Naive thymus-derived CD4-positive, alpha-beta T cell (primary cell): ENCODE measurements at regions not wholly inside any gene's neighbourhood (a gene's known extent, or its start where the extent isn't known, plus 50 kb on each side); places are given as distances from the start of the nearest gene placed in this dataset.
"Not testable (repeated sequence)": the region's sequence is repeated elsewhere in the genome, so short reads cannot be mapped to it uniquely, and the experiment has no call there.

Experiments
- ATAC-seq: fragments of 150-1000 bp; cut with Tn5 transposase; 2 replicates; pipeline ENCODE4 v1.10.0; 2021; ENCODE audit warnings: mild to moderate bottlenecking, moderate library complexity
- CTCF ChIA-PET: fragments of 350-600 bp; sonication (Branson Sonifier 250); formaldehyde crosslinking; loops from one replicate; lab custom pipeline; 2021; ENCODE audit warnings: antibody characterized with exemption; lab: Charles Lee
- POLR2A ChIA-PET: fragments of 350-600 bp; sonication (Branson Sonifier 250); formaldehyde crosslinking; loops from one replicate; lab custom pipeline; 2021; ENCODE audit warnings: antibody characterized with exemption, inconsistent platforms; lab: Charles Lee
- DNase-seq, 9 donors: peaks; one replicate each; pipeline versions ENCODE4 v3.0.0 to v3.0.0-alpha.2; 2020 to 2022; ENCODE audit warnings: mixed read lengths in 1 of 9
- H3K27ac ChIP-seq: one replicate; pipeline ENCODE4 v1.7.0; 2013; ENCODE audit warnings: mild to moderate bottlenecking, low read depth, low read length, moderate library complexity
- H3K27me3 ChIP-seq, 2 donors: one replicate each; pipeline ENCODE4 v1.7.0; 2013; ENCODE audit warnings: low read length in 2 of 2, mild to moderate bottlenecking in 2 of 2, moderate library complexity in 2 of 2; ENCODE audit not compliant: control insufficient read depth in 2 of 2, insufficient read depth in 2 of 2
- H3K36me3 ChIP-seq, 3 experiments: 1 replicate in 2 of 3; 2 replicates in 1 of 3; pipeline ENCODE4 v1.7.0; 2013; ENCODE audit warnings: low read length in 3 of 3, mild to moderate bottlenecking in 3 of 3, moderate library complexity in 1 of 3; ENCODE audit not compliant: insufficient read depth in 3 of 3, control insufficient read depth in 2 of 3
- H3K4me1 ChIP-seq, 2 donors: one replicate each; pipeline ENCODE4 v1.7.0; 2013; ENCODE audit warnings: low read length in 2 of 2, mild to moderate bottlenecking in 2 of 2, moderate library complexity in 1 of 2; ENCODE audit not compliant: control insufficient read depth in 2 of 2, insufficient read depth in 2 of 2
- H3K4me3 ChIP-seq: 2 replicates; pipeline ENCODE4 v1.7.0; 2013; ENCODE audit warnings: mild to moderate bottlenecking, low read length
- H3K9me3 ChIP-seq, 3 experiments: 1 replicate in 2 of 3; 2 replicates in 1 of 3; pipeline ENCODE4 v1.7.0; 2013; ENCODE audit warnings: low read length in 3 of 3; ENCODE audit not compliant: control insufficient read depth in 2 of 3
- H3K27ac Mint-ChIP-seq, 9 donors: one replicate each; pipeline ENCODE4 v1.8.0; 2020 to 2022; ENCODE audit warnings: mixed read lengths in 9 of 9, mild to moderate bottlenecking in 8 of 9, moderate library complexity in 5 of 9, inconsistent platforms in 2 of 9
- H3K27me3 Mint-ChIP-seq, 5 donors: one replicate each; pipeline ENCODE4 v1.8.0; 2021 to 2022; ENCODE audit warnings: mixed read lengths in 5 of 5, mild to moderate bottlenecking in 1 of 5
- H3K36me3 Mint-ChIP-seq, 5 donors: one replicate each; pipeline ENCODE4 v1.8.0; 2020 to 2022; ENCODE audit warnings: mixed read lengths in 5 of 5, mild to moderate bottlenecking in 3 of 5, inconsistent platforms in 1 of 5
- H3K4me1 Mint-ChIP-seq, 7 donors: one replicate each; pipeline ENCODE4 v1.8.0; 2020 to 2022; ENCODE audit warnings: mixed read lengths in 7 of 7, mild to moderate bottlenecking in 3 of 7, inconsistent platforms in 1 of 7
- H3K4me3 Mint-ChIP-seq, 10 donors: one replicate each; pipeline ENCODE4 v1.8.0; 2020 to 2022; ENCODE audit warnings: mild to moderate bottlenecking in 10 of 10, mixed read lengths in 10 of 10, moderate library complexity in 6 of 10, inconsistent platforms in 2 of 10
- H3K9me3 Mint-ChIP-seq, 11 donors: one replicate each; pipeline ENCODE4 v1.8.0; 2020 to 2022; ENCODE audit warnings: mixed read lengths in 11 of 11, mild to moderate bottlenecking in 4 of 11, inconsistent platforms in 1 of 11, moderate library complexity in 1 of 11
- intact Hi-C, 2 donors: fragments of 100-400 bp; cut with micrococcal nuclease; formaldehyde crosslinking; loops; one replicate each; pipeline ENCODE4 v1.15.1; 2023

GRCh38 chr2:199556527-199557285, 99.0 kb upstream of the SATB2 start:
- H3K9me3 ChIP-seq: no peaks in the 10 kb centered on the region
- intact Hi-C loops: no loop called here
- Mint-ChIP-seq H3K9me3 (peaks cover 0 to 5% (median 0%) of the 10 kb centered on the region in 11 donors), H3K36me3 (no peaks in the 10 kb centered on the region), H3K27ac (peak overlapping the region in 1 of 9 donors; percentile 41), H3K27me3 (peaks cover 0 to 5% (median 0%) of the 10 kb centered on the region in 5 donors), H3K4me3 (no peak overlapping the region), H3K4me1 (no peaks in the 10 kb centered on the region)
- ChIA-PET CTCF (no interaction called here), POLR2A (no interaction called here)
- no peak for ATAC-seq
- H3K36me3 ChIP-seq: no peaks in the 10 kb centered on the region
- H3K4me1 ChIP-seq: no peaks in the 10 kb centered on the region
- no peak overlapping the region for H3K27ac ChIP-seq
- peaks cover 0 to 4% of the 10 kb centered on the region in 2 donors for H3K27me3 ChIP-seq
- no peak overlapping the region for H3K4me3 ChIP-seq
- DNase-seq: no peak

DNA sequence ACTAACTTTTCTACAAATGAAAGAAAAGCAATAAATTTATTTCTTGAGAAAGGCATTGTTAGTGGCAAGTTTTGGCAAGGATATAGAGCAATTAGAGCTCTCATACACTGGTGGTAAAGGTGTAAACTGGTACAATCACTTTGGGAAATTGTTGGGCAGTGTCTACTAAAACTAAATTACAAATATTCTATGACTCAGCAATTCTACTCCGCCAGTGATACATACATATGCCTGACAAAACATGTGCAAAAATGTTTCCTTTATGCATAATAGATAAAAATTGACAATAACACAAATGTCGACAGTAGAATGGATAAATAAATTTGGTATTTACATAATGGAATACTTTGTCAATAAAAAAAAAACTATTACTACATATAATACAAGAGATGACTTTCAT, 96.3 kb upstream of the SATB2 start:
- intact Hi-C loops: no loop called here
- Mint-ChIP-seq H3K4me1 (no peaks in the 10 kb centered on the region), H3K36me3 (no peaks in the 10 kb centered on the region), H3K9me3 (peaks cover 0 to 4% (median 0%) of the 10 kb centered on the region in 11 donors), H3K4me3 (no peak overlapping the region), H3K27ac (no peak overlapping the region), H3K27me3 (peaks cover 0 to 11% (median 2%) of the 10 kb centered on the region in 5 donors)
- Histone ChIP-seq H3K27ac (no peak overlapping the region), H3K27me3 (peaks cover 0 to 1% of the 10 kb centered on the region in 2 donors), H3K9me3 (no peaks in the 10 kb centered on the region), H3K4me3 (no peak overlapping the region), H3K4me1 (no peaks in the 10 kb centered on the region), H3K36me3 (no peaks in the 10 kb centered on the region)
- ATAC-seq: no peak
- ChIA-PET CTCF (no interaction called here), POLR2A (no interaction called here)
- DNase-seq: no peak

- no peak overlapping the region for H3K27ac ChIP-seq
- no peaks in the 10 kb centered on the region for H3K4me1 Mint-ChIP-seq
- H3K9me3 Mint-ChIP-seq: peaks cover 0 to 4% (median 0%) of the 10 kb centered on the region in 11 donors
- no peak for ATAC-seq
- no peak overlapping the region for H3K4me3 ChIP-seq
- H3K27me3 Mint-ChIP-seq: peaks cover 0 to 11% (median 2%) of the 10 kb centered on the region in 5 donors
- H3K27ac Mint-ChIP-seq: no peak overlapping the region
- intact Hi-C loops: no loop called here
- DNase-seq: no peak
- no peaks in the 10 kb centered on the region for H3K36me3 ChIP-seq
- ChIA-PET POLR2A (no interaction called here), CTCF (no interaction called here)
- H3K4me1 ChIP-seq: no peaks in the 10 kb centered on the region
- H3K36me3 Mint-ChIP-seq: no peaks in the 10 kb centered on the region
- H3K9me3 ChIP-seq: no peaks in the 10 kb centered on the region
- no peak overlapping the region for H3K4me3 Mint-ChIP-seq
- H3K27me3 ChIP-seq: no peaks in the 10 kb centered on the region
Observed at GRCh38 chr2:199552141-199552540, 94.4 kb upstream of the SATB2 start.

DNA sequence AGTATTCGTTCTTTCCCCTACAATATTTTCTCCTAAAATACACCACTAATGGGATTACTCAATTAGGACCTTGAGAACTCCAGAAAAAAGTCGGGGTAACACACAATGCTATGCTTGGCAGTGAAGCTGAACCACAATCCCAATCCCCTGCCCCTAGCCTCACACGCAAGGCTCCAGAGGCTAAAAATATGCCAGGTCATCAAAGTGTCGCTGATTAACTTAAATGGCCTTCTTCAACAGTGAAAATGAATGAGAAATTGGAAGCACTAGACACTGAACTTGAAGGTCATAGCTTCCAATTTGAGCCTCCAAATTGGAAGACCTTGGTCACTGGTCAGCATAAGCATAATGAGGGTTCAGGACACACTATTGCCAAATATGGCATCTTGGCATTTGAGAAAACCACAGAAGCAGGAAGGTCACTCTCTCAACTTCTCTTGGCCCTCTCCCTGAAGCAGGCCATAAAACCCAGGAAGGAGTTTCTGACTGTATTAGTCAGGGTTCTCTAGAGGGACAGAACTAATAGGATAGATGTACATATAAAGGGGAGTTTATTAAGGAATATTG, 86.0 kb upstream of the SATB2 start:
- Histone ChIP-seq H3K4me1 (no peaks in the 10 kb centered on the region), H3K27me3 (no peaks in the 10 kb centered on the region), H3K4me3 (no peak overlapping the region), H3K36me3 (no peaks in the 10 kb centered on the region), H3K9me3 (no peaks in the 10 kb centered on the region), H3K27ac (no peak overlapping the region)
- intact Hi-C loops: no loop called here
- ChIA-PET CTCF (no interaction called here), POLR2A (no interaction called here)
- H3K27ac Mint-ChIP-seq: no peak overlapping the region
- ATAC-seq (no peak), DNase-seq (no peak)
- no peak overlapping the region for H3K4me3 Mint-ChIP-seq
- H3K36me3 Mint-ChIP-seq: no peaks in the 10 kb centered on the region
- H3K4me1 Mint-ChIP-seq: no peaks in the 10 kb centered on the region
- H3K27me3 Mint-ChIP-seq: peaks cover 2 to 14% (median 9%) of the 10 kb centered on the region in 5 donors
- peaks cover 0 to 4% (median 0%) of the 10 kb centered on the region in 11 donors for H3K9me3 Mint-ChIP-seq

DNA sequence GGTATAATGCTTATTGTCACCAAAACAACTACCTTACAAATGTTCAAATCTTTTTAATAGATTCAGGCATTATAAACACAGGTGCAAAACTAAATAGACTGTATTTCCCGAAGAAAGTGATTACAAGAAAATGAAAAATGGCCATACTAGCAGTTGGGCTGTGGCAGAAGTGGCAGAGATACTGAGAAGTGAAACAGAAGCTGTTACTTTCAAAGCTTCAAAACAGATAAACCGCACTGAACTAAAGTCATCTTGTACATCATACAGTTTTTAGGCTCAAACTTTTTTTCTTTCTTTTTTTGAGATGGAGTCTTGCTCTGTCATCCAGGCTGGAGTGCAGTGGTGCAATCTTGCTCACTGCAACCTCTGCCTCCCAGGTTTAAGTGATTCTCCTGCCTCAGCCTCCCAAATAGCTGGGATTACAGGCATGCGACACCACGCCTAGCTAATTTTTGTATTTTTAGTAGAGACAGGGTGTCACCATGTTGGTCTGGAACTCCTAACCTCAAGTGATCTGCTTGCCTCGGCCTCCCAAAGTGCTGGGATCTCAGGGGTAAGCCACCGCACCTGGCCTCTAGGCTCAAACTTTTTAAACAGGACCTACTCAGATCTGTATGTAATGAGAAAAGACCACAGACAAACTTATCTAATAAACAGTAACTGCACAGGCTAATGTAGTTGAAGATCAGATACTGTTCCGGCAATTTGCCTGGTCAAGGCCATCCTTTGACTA, 77.9 kb upstream of the SATB2 start:
- no peaks in the 10 kb centered on the region for H3K4me1 ChIP-seq
- DNase-seq (no peak), ATAC-seq (no peak)
- H3K36me3 ChIP-seq: no peaks in the 10 kb centered on the region
- no peaks in the 10 kb centered on the region for H3K36me3 Mint-ChIP-seq
- no peak overlapping the region for H3K27ac Mint-ChIP-seq
- ChIA-PET CTCF (no interaction called here), POLR2A (no interaction called here)
- H3K4me3 ChIP-seq: no peak overlapping the region
- intact Hi-C loops: no loop called here
- H3K4me3 Mint-ChIP-seq: no peak overlapping the region
- H3K27ac ChIP-seq: no peak overlapping the region
- H3K9me3 ChIP-seq: no peaks in the 10 kb centered on the region
- H3K4me1 Mint-ChIP-seq: no peaks in the 10 kb centered on the region
- no peaks in the 10 kb centered on the region for H3K27me3 ChIP-seq
- peaks cover 0 to 6% (median 2%) of the 10 kb centered on the region in 5 donors for H3K27me3 Mint-ChIP-seq
- peaks cover 0 to 15% (median 4%) of the 10 kb centered on the region in 11 donors for H3K9me3 Mint-ChIP-seq

GRCh38 chr2:199533873-199534272, 76.1 kb upstream of the SATB2 start:
- H3K4me1 ChIP-seq, H3K4me3 ChIP-seq, H3K27me3 ChIP-seq, H3K9me3 ChIP-seq, H3K4me3 Mint-ChIP-seq, H3K36me3 ChIP-seq, H3K27ac Mint-ChIP-seq, H3K36me3 Mint-ChIP-seq, CTCF ChIA-PET, DNase-seq, ATAC-seq, H3K4me1 Mint-ChIP-seq, H3K27ac ChIP-seq, POLR2A ChIA-PET, intact Hi-C loops, H3K27me3 Mint-ChIP-seq: not testable (repeated sequence)
- H3K9me3 Mint-ChIP-seq: peaks cover 0 to 19% (median 4%) of the 10 kb centered on the region in 11 donors
